ENCODE measurements at regions not wholly inside any gene's neighbourhood (a gene's known extent, or its start where the extent isn't known, plus 50 kb on each side); places are given as distances from the start of the nearest gene placed in this dataset.
"Not testable (repeated sequence)": the region's sequence is repeated elsewhere in the genome, so short reads cannot be mapped to it uniquely, and the experiment has no call there.

GRCh38 chr2:89610927-89611515, 919.5 kb downstream of the RPIA start:
- TF ChIP-seq CTCF, POLR2A, POLR2AphosphoS5, EP300 (IDR thresholded peaks at IDR 0.05): not testable (repeated sequence)
